ENCODE measurements at regions not wholly inside any gene's neighbourhood (a gene's known extent, or its start where the extent isn't known, plus 50 kb on each side); places are given as distances from the start of the nearest gene placed in this dataset.
A peak's percentile ranks its signal among the peaks of the same experiment; 100 is the strongest.

GRCh38 chr10:28890121-28890950 is 213.0 kb downstream of the BAMBI start:
- no peak overlapping the region for H3K27ac ChIP-seq
- no peaks in the 10 kb centered on the region for H3F3A ChIP-seq (ENCODE audit: low read depth)
- no peaks in the 10 kb centered on the region for H3K36me3 ChIP-seq
- H3K4me3 ChIP-seq = no peak overlapping the region
- H3K4me1 Mint-ChIP-seq = peaks cover 7% of the 10 kb centered on the region
- no peaks in the 10 kb centered on the region for H3K9me3 Mint-ChIP-seq
- H3K79me2 ChIP-seq (ENCODE audit: low read depth) = no peaks in the 10 kb centered on the region
- no peak overlapping the region for H3K9ac ChIP-seq
- no peak overlapping the region for H3K4me2 ChIP-seq
- peaks cover 11% of the 10 kb centered on the region for H3K27me3 Mint-ChIP-seq (ENCODE audit: insufficient read depth, low read depth)
- no peak overlapping the region for H3K4me3 Mint-ChIP-seq
- TF ChIP-seq EZH2phosphoT487 (IDR thresholded peaks at IDR 0.05) = no peak
- no peak for TF ChIP-seq EZH2 (IDR thresholded peaks at IDR 0.05)
- no peak for TF ChIP-seq CTCF (IDR thresholded peaks at IDR 0.05)
- H3K27me3 ChIP-seq = no peaks in the 10 kb centered on the region
- no peak for DNase-seq (ENCODE audit: low spot score)
- H3K36me3 Mint-ChIP-seq = no peaks in the 10 kb centered on the region
- H2AFZ ChIP-seq (replicated peaks) = no peak overlapping the region
- H4K20me1 ChIP-seq (ENCODE audit: low read depth) = no peaks in the 10 kb centered on the region
- no peaks in the 10 kb centered on the region for H3K4me1 ChIP-seq
- H3K9me3 ChIP-seq (ENCODE audit: low read depth) = no peaks in the 10 kb centered on the region
- H3K27ac Mint-ChIP-seq = no peak overlapping the region

DNA sequence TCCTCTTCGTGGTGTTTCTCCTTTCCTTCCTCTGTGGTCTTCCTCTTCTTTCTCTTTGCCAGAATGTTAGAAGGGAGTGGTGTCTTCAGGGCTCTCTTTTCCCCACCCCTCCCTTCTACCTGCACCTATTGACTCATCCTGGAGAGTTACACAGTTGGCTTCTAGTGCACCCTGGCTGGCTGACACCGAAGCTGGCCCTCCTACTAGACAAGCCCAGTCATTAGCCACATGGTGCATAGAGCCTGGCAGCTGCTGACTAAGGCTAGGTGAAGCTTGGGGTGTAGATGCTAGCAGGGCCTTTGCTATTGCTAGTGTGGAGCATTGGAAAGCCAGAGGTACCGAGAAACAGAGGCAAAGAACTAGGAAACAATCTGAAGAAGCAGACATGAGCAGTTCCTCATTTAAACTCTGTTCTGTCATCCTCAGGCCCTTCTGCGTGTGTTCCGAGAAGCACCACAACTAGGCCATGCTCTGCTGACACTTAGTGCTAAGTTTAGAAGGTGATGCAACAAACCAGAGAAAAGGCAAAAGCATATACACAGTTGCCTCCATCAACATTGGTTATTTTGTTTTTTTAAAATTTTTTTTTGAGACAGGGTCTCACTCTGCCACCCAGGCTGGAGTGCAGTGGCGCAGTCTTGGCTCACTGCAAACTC is 213.9 kb downstream of the BAMBI start:
- no peaks in the 10 kb centered on the region for H4K20me1 ChIP-seq (ENCODE audit: low read depth)
- TF ChIP-seq EZH2 (IDR thresholded peaks at IDR 0.05) (no peak), EZH2phosphoT487 (IDR thresholded peaks at IDR 0.05) (no peak), CTCF (IDR thresholded peaks at IDR 0.05) (no peak)
- H3K27ac Mint-ChIP-seq = no peak overlapping the region
- H3K4me1 ChIP-seq = no peaks in the 10 kb centered on the region
- H3K27me3 Mint-ChIP-seq (ENCODE audit: insufficient read depth, low read depth) = peaks cover 6% of the 10 kb centered on the region
- H3K9ac ChIP-seq = no peak overlapping the region
- no peak overlapping the region for H3K4me2 ChIP-seq
- no peak overlapping the region for H3K4me3 ChIP-seq
- H3K27me3 ChIP-seq = no peaks in the 10 kb centered on the region
- DNase-seq (ENCODE audit: low spot score) = no peak
- no peaks in the 10 kb centered on the region for H3F3A ChIP-seq (ENCODE audit: low read depth)
- no peak overlapping the region for H2AFZ ChIP-seq (replicated peaks)
- no peaks in the 10 kb centered on the region for H3K36me3 ChIP-seq
- no peaks in the 10 kb centered on the region for H3K79me2 ChIP-seq (ENCODE audit: low read depth)
- peak overlapping the region; percentile 52 for H3K4me3 Mint-ChIP-seq
- H3K9me3 ChIP-seq (ENCODE audit: low read depth) = no peaks in the 10 kb centered on the region
- H3K27ac ChIP-seq = no peak overlapping the region
- peaks cover 7% of the 10 kb centered on the region for H3K4me1 Mint-ChIP-seq
- H3K36me3 Mint-ChIP-seq = no peaks in the 10 kb centered on the region
- peaks cover 4% of the 10 kb centered on the region for H3K9me3 Mint-ChIP-seq

DNA sequence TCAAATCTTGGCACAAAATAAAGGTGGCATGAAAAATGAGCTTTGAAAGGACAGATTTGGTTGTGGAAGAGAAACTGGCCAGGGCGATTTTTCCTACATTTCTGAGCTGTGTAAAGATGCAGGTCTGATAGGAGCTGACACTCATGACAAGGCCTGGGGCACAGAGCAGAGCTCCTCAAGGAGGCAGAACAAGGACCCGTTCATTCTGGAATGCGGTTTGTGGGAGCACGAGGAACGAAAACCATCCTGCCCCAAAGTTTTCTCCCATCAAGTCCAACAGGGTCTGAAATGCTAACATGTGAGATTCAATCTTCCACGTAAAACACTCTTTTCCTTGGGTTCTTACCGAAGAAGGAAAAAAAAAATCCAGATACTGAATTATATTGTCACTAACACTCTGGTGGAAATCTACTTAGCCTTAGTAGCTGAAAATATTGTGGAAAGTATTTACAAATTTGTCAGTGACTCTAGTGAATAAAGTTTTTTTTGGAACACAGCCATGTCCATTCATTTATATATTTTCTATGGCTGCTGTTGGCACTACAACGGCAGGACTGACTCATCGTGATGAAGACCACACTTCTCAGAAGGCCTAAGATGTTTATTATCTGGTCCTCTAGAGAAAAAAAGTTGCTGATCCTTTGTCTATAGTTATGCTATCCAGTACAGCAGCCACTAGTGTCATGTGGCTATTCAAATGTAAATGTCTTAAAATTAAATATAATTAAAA is 215.7 kb downstream of the BAMBI start:
- Mint-ChIP-seq H3K27me3 (ENCODE audit: insufficient read depth, low read depth) (peaks cover 12% of the 10 kb centered on the region), H3K9me3 (peaks cover 6% of the 10 kb centered on the region), H3K4me1 (peaks cover 17% of the 10 kb centered on the region), H3K27ac (no peak overlapping the region), H3K36me3 (no peaks in the 10 kb centered on the region), H3K4me3 (no peak overlapping the region)
- no peaks in the 10 kb centered on the region for H3K79me2 ChIP-seq (ENCODE audit: low read depth)
- no peak for DNase-seq (ENCODE audit: low spot score)
- H3K27me3 ChIP-seq = no peaks in the 10 kb centered on the region
- no peaks in the 10 kb centered on the region for H3K9me3 ChIP-seq (ENCODE audit: low read depth)
- H3K9ac ChIP-seq = no peak overlapping the region
- peaks cover 9% of the 10 kb centered on the region for H3F3A ChIP-seq (ENCODE audit: low read depth)
- peaks cover 9% of the 10 kb centered on the region for H3K4me1 ChIP-seq
- no peak overlapping the region for H2AFZ ChIP-seq (replicated peaks)
- H3K27ac ChIP-seq = no peak overlapping the region
- no peak overlapping the region for H3K4me3 ChIP-seq
- no peaks in the 10 kb centered on the region for H4K20me1 ChIP-seq (ENCODE audit: low read depth)
- no peaks in the 10 kb centered on the region for H3K36me3 ChIP-seq
- no peak overlapping the region for H3K4me2 ChIP-seq
- TF ChIP-seq EZH2phosphoT487 (IDR thresholded peaks at IDR 0.05) (no peak), EZH2 (IDR thresholded peaks at IDR 0.05) (no peak), CTCF (IDR thresholded peaks at IDR 0.05) (no peak)

Measured in neural progenitor cell (in vitro differentiated cells).